ENCODE measurements at regions not wholly inside any gene's neighbourhood (a gene's known extent, or its start where the extent isn't known, plus 50 kb on each side); places are given as distances from the start of the nearest gene placed in this dataset.

- Histone ChIP-seq H3K27me3 (replicated peaks; ENCODE audit: control insufficient read depth, insufficient read depth, low read length) (no peaks in the 10 kb centered on the region), H3K9me3 (no peaks in the 10 kb centered on the region), H3K36me3 (ENCODE audit: control insufficient read depth, insufficient read depth, low read length) (no peaks in the 10 kb centered on the region), H3K4me3 (ENCODE audit: low read depth, low read length) (no peak overlapping the region), H3K4me1 (no peaks in the 10 kb centered on the region)
- Mint-ChIP-seq H3K9me3 (ENCODE audit: unreplicated experiment) (no peaks in the 10 kb centered on the region), H3K4me1 (ENCODE audit: low read depth, unreplicated experiment) (no peaks in the 10 kb centered on the region), H3K4me3 (ENCODE audit: unreplicated experiment) (no peak overlapping the region), H3K27me3 (ENCODE audit: insufficient read depth, unreplicated experiment) (no peaks in the 10 kb centered on the region), H3K36me3 (ENCODE audit: insufficient read depth, unreplicated experiment) (no peaks in the 10 kb centered on the region), H3K27ac (ENCODE audit: unreplicated experiment) (no peak overlapping the region)
- no TSS peak for BruUV-seq (replicated peaks)
- CTCF ChIA-PET = no interaction called here
- intact Hi-C loops (cut with micrococcal nuclease; ENCODE audit: unreplicated experiment) = no loop called here
- no peak for DNase-seq
- POLR2A ChIA-PET = no interaction called here
- TF ChIP-seq CTCF (IDR thresholded peaks at IDR 0.05; ENCODE audit: insufficient read depth in 1 of 2, low read depth in 1 of 2, low read length in 1 of 2, severe bottlenecking in 1 of 2, unreplicated experiment in 1 of 2) = no peak
Measured at GRCh38 chr16:79864032-79864780, 263.7 kb upstream of the MAF start.

- Histone ChIP-seq H3K9me3 (no peaks in the 10 kb centered on the region; the same call in 1 of the 2 replicates), H3K4me1 (no peaks in the 10 kb centered on the region), H3K4me3 (ENCODE audit: low read depth, low read length) (no peak overlapping the region), H3K27me3 (replicated peaks; ENCODE audit: control insufficient read depth, insufficient read depth, low read length) (no peaks in the 10 kb centered on the region), H3K36me3 (ENCODE audit: control insufficient read depth, insufficient read depth, low read length) (no peaks in the 10 kb centered on the region)
- Mint-ChIP-seq H3K27ac (ENCODE audit: unreplicated experiment) (no peak overlapping the region), H3K27me3 (ENCODE audit: insufficient read depth, unreplicated experiment) (no peaks in the 10 kb centered on the region), H3K9me3 (ENCODE audit: unreplicated experiment) (no peaks in the 10 kb centered on the region), H3K4me1 (ENCODE audit: low read depth, unreplicated experiment) (no peaks in the 10 kb centered on the region), H3K4me3 (ENCODE audit: unreplicated experiment) (no peak overlapping the region), H3K36me3 (ENCODE audit: insufficient read depth, unreplicated experiment) (no peaks in the 10 kb centered on the region)
- no TSS peak for BruUV-seq (replicated peaks)
- CTCF ChIA-PET = interaction anchor here (0.7 kb wide), 1 partner anchor 307 kb away, joined by 3 read pairs; no protein-coding TSS in a partner anchor
- TF ChIP-seq CTCF (IDR thresholded peaks at IDR 0.05; ENCODE audit: insufficient read depth in 1 of 2, low read depth in 1 of 2, low read length in 1 of 2, severe bottlenecking in 1 of 2, unreplicated experiment in 1 of 2) = no peak
- POLR2A ChIA-PET = no interaction called here
- intact Hi-C loops (cut with micrococcal nuclease; ENCODE audit: unreplicated experiment) = no loop called here
- DNase-seq = no peak
Measured at GRCh38 chr16:79863128-79864031, 262.8 kb upstream of the MAF start.

DNA sequence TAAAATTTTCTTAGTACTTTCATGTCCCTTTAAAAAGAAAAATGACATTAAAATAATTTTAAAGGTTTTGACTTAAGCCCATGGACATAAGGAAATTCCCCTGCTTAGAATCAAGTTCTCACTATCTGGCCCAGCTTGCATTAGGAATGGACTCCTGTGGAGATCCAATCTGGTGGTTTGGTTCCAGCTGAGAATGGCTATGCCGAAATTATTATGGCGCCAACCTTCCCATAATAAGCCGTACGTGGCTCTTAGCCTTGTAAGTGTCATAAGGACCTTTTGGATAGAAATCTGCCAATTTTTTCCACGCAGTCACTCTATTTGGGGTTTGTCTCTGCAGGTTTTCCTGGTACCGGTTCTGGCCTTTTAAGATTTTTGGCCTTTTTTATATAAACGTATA, 262.1 kb upstream of the MAF start:
- CTCF ChIA-PET = interaction anchor here (0.7 kb wide), 1 partner anchor 308 kb away, joined by 3 read pairs; no protein-coding TSS in a partner anchor
- H3K4me1 Mint-ChIP-seq (ENCODE audit: low read depth, unreplicated experiment) = no peaks in the 10 kb centered on the region
- intact Hi-C loops (cut with micrococcal nuclease; ENCODE audit: unreplicated experiment) = no loop called here
- H3K27me3 ChIP-seq (replicated peaks; ENCODE audit: control insufficient read depth, insufficient read depth, low read length) = no peaks in the 10 kb centered on the region
- no peak overlapping the region for H3K4me3 Mint-ChIP-seq (ENCODE audit: unreplicated experiment)
- no TSS peak for BruUV-seq (replicated peaks)
- H3K4me3 ChIP-seq (ENCODE audit: low read depth, low read length) = no peak overlapping the region
- no peak for DNase-seq
- H3K27ac Mint-ChIP-seq (ENCODE audit: unreplicated experiment) = no peak overlapping the region
- H3K36me3 ChIP-seq (ENCODE audit: control insufficient read depth, insufficient read depth, low read length) = no peaks in the 10 kb centered on the region
- H3K4me1 ChIP-seq = no peaks in the 10 kb centered on the region
- H3K36me3 Mint-ChIP-seq (ENCODE audit: insufficient read depth, unreplicated experiment) = no peaks in the 10 kb centered on the region
- peaks cover 2% of the 10 kb centered on the region; the same call in 1 of the 2 replicates for H3K9me3 ChIP-seq
- no peaks in the 10 kb centered on the region for H3K27me3 Mint-ChIP-seq (ENCODE audit: insufficient read depth, unreplicated experiment)
- POLR2A ChIA-PET = no interaction called here
- TF ChIP-seq CTCF (IDR thresholded peaks at IDR 0.05; ENCODE audit: insufficient read depth in 1 of 2, low read depth in 1 of 2, low read length in 1 of 2, severe bottlenecking in 1 of 2, unreplicated experiment in 1 of 2) = no peak
- no peaks in the 10 kb centered on the region for H3K9me3 Mint-ChIP-seq (ENCODE audit: unreplicated experiment)

All from Caco-2 (cell line).